PC-3 (cell line): ENCODE measurements at regions not wholly inside any gene's neighbourhood (a gene's known extent, or its start where the extent isn't known, plus 50 kb on each side); places are given as distances from the start of the nearest gene placed in this dataset.
A peak's percentile ranks its signal among the peaks of the same experiment; 100 is the strongest.

Experiments used
- ATAC-seq: fragments of 200-7000 bp; cut with Tn5 transposase; 2 replicates; pipeline ENCODE4 v1.9.1; 2020; ENCODE audit warnings: mild to moderate bottlenecking, moderate library complexity
- BruUV-seq: library from RNA; stranded (reverse); fragments of 400-500 nt; replicated peaks from 2 replicates; lab custom pipeline; 2021; lab: Mats Ljungman, UMichigan
- CTCF ChIA-PET: fragments of 300-600 bp; sonication (Branson Sonifier 250); formaldehyde crosslinking; loops from one replicate; lab custom pipeline; 2022; ENCODE audit warnings: antibody characterized with exemption; lab: Charles Lee
- POLR2A ChIA-PET: fragments of 300-600 bp; sonication (Branson Sonifier 250); formaldehyde crosslinking; loops from one replicate; lab custom pipeline; 2022; ENCODE audit warnings: antibody characterized with exemption; ENCODE audit not compliant: unreplicated experiment; lab: Charles Lee
- DNase-seq: peaks from one replicate; pipeline ENCODE4 v3.0.0-alpha.2; 2015
- H2AFZ ChIP-seq: fragments of 300-600 bp; sonication (generic); 2 replicates; pipeline ENCODE4 v1.6.0; 2016; ENCODE audit warnings: antibody characterized with exemption, low read length
- H3F3A ChIP-seq: fragments of 300-600 bp; sonication (generic); one replicate; pipeline ENCODE4 v1.6.0; 2017; ENCODE audit warnings: antibody characterized with exemption, low read length, control low read depth, mild to moderate bottlenecking; ENCODE audit not compliant: unreplicated experiment
- H3K27ac ChIP-seq: fragments of 300-600 bp; sonication (generic); 2 replicates; pipeline ENCODE4 v1.5.1; 2016; ENCODE audit warnings: mild to moderate bottlenecking, low read length
- H3K27me3 ChIP-seq: fragments of 300-600 bp; sonication (generic); 2 replicates; pipeline ENCODE4 v1.6.1; 2016; ENCODE audit warnings: low read length, mixed read lengths
- H3K36me3 ChIP-seq: fragments of 300-600 bp; sonication (generic); 2 replicates; pipeline ENCODE4 v1.6.1; 2016; ENCODE audit warnings: low read depth, mixed run types, low read length, mixed read lengths
- H3K4me1 ChIP-seq: fragments of 300-600 bp; sonication (generic); 2 replicates; pipeline ENCODE4 v1.5.1; 2016; ENCODE audit warnings: low read length; ENCODE audit not compliant: insufficient read depth
- H3K4me2 ChIP-seq: fragments of 300-600 bp; sonication (generic); 2 replicates; pipeline ENCODE4 v1.6.0; 2016; ENCODE audit warnings: low read length
- H3K4me3 ChIP-seq: fragments of 300-600 bp; sonication (generic); 2 replicates; pipeline ENCODE4 v1.5.1; 2016; ENCODE audit warnings: mild to moderate bottlenecking, low read length, mixed read lengths
- H3K79me2 ChIP-seq: fragments of 300-600 bp; sonication (generic); 2 replicates; pipeline ENCODE4 v1.6.1; 2017; ENCODE audit warnings: low read length, mixed read lengths
- H3K9ac ChIP-seq: fragments of 300-600 bp; sonication (generic); 2 replicates; pipeline ENCODE4 v1.6.0; 2016; ENCODE audit warnings: mild to moderate bottlenecking, low read length
- H3K9me2 ChIP-seq: fragments of 300-600 bp; sonication (generic); replicated peaks from 2 replicates; pipeline ENCODE4 v1.6.1; 2016; ENCODE audit warnings: mixed run types, low read length, mixed read lengths
- H3K9me3 ChIP-seq: fragments of 300-600 bp; sonication (generic); 2 replicates; pipeline ENCODE4 v1.6.1; 2016; ENCODE audit warnings: low read length, mixed read lengths
- H4K20me1 ChIP-seq: fragments of 300-600 bp; sonication (generic); 2 replicates; pipeline ENCODE4 v1.6.1; 2016; ENCODE audit warnings: low read length, mixed read lengths
- CTCF ChIP-seq: fragments of 300-600 bp; sonication (generic); conservative IDR thresholded peaks from 2 replicates; pipeline ENCODE4 v1.5.1; 2017; ENCODE audit warnings: antibody characterized with exemption, low read depth, mild to moderate bottlenecking, low read length
- EZH2 ChIP-seq: fragments of 300-600 bp; sonication (generic); IDR thresholded peaks from one replicate; pipeline ENCODE4 v1.6.1; 2017; ENCODE audit warnings: antibody characterized with exemption, mild to moderate bottlenecking, low read length; ENCODE audit not compliant: unreplicated experiment
- EZH2phosphoT487 ChIP-seq: fragments of 300-600 bp; sonication (generic); IDR thresholded peaks from 2 replicates; pipeline ENCODE4 v1.6.1; 2018; ENCODE audit warnings: mild to moderate bottlenecking, antibody characterized with exemption, low read length, borderline replicate concordance
- intact Hi-C: fragments of 100-400 bp; cut with micrococcal nuclease; formaldehyde crosslinking; loops from 2 replicates; pipeline ENCODE4 v1.9.0; 2023

GRCh38 chr3:34239875-34240274, 441.4 kb downstream of the PDCD6IP start:
- H4K20me1 ChIP-seq, result no peaks in the 10 kb centered on the region
- intact Hi-C loops, result no loop called here
- H3F3A ChIP-seq, result no peaks in the 10 kb centered on the region
- ChIA-PET CTCF (no interaction called here), POLR2A (no interaction called here)
- H3K9me2 ChIP-seq, result no peaks in the 10 kb centered on the region
- H3K36me3 ChIP-seq, result no peaks in the 10 kb centered on the region
- H3K9me3 ChIP-seq, result no peaks in the 10 kb centered on the region
- ATAC-seq (no peak), DNase-seq (no peak)
- no peaks in the 10 kb centered on the region for H3K4me1 ChIP-seq
- H3K79me2 ChIP-seq, result no peaks in the 10 kb centered on the region
- H3K4me2 ChIP-seq, result no peak overlapping the region
- peaks cover 3% of the 10 kb centered on the region; the same call in 1 of the 2 replicates for H3K27me3 ChIP-seq
- no peak overlapping the region for H3K9ac ChIP-seq
- no peak overlapping the region for H2AFZ ChIP-seq
- H3K27ac ChIP-seq, result no peak overlapping the region
- H3K4me3 ChIP-seq, result no peak overlapping the region
- BruUV-seq, result no TSS peak
- TF ChIP-seq EZH2, result no peak
- no peak for TF ChIP-seq EZH2phosphoT487
- no peak for TF ChIP-seq CTCF

- CTCF ChIA-PET, result no interaction called here
- no peak for ATAC-seq
These were observed 449.0 kb downstream of the PDCD6IP start for GRCh38 chr3:34247401-34247800.

More at GRCh38 chr3:34247401-34247800, 449.0 kb downstream of the PDCD6IP start:
- H3K4me2 ChIP-seq, result no peak overlapping the region
- no peaks in the 10 kb centered on the region for H3F3A ChIP-seq
- no TSS peak for BruUV-seq
- H3K9me3 ChIP-seq, result no peaks in the 10 kb centered on the region
- DNase-seq, result peak; percentile 27
- H3K9ac ChIP-seq, result no peak overlapping the region
- no peak overlapping the region for H3K4me3 ChIP-seq
- H3K27me3 ChIP-seq, result no peaks in the 10 kb centered on the region; the same call in 1 of the 2 replicates
- no peaks in the 10 kb centered on the region for H3K9me2 ChIP-seq
- POLR2A ChIA-PET, result no interaction called here
- H3K4me1 ChIP-seq, result no peaks in the 10 kb centered on the region
- H2AFZ ChIP-seq, result no peak overlapping the region
- intact Hi-C loops, result no loop called here
- TF ChIP-seq EZH2phosphoT487, result no peak
- TF ChIP-seq EZH2, result no peak
- TF ChIP-seq CTCF, result no peak
- H4K20me1 ChIP-seq, result no peaks in the 10 kb centered on the region
- 0 out of 2 replicates have a peak overlapping the region, but pooled peaks have one; percentile 14 for H3K27ac ChIP-seq
- H3K36me3 ChIP-seq, result no peaks in the 10 kb centered on the region
- H3K79me2 ChIP-seq, result no peaks in the 10 kb centered on the region
